GM21390 (cell line): ENCODE measurements at regions not wholly inside any gene's neighbourhood (a gene's known extent, or its start where the extent isn't known, plus 50 kb on each side); places are given as distances from the start of the nearest gene placed in this dataset.
"Not testable (repeated sequence)": the region's sequence is repeated elsewhere in the genome, so short reads cannot be mapped to it uniquely, and the experiment has no call there.

Experiments used
- ATAC-seq: cut with Tn5 transposase; IDR thresholded peaks from one replicate; pipeline ENCODE4 v1.9.1; 2021; ENCODE audit not compliant: unreplicated experiment

DNA sequence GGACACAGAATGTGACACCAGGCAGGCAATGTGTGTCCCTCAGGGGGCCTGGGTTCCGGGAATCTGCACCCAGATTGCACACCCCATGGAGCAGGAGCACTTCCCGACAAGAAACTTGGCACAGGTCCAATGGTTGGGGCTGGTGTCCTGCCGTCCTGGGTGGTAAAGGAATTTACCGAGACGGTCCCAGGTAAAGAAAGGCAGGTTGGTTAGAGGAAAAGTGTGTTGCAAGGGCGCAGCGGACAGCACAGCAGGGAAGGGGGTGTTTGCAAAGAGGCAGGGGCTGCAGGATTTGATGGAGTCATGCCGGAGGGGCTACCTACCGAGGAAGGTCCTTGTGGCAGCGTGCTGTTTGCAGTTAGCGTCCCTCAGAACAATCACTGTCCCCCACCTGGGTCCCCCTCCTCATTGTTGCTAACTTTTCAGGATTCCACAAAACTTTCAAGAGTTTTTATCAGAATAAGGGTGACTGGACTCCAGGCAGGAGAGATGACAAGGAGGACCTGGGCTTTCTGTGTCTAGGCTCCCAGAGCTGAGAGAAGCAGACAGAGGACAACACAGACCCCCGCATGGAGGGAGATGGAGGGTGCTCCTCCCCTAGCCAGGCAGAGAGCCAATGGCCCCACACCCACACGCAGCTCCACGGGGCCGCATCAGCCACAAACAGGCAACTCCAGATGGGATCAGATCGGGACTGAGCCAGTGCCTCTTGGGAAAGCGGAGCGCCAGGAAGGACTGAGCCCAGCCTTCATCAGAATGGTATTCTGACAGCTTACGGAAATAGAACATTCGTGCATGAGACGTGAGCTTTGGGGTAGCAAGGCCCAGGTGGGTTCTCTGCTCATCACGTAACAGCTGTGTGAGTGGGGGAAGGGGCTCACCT lies 1423.9 kb downstream of the BRD1 start:
- ATAC-seq: no peak

DNA sequence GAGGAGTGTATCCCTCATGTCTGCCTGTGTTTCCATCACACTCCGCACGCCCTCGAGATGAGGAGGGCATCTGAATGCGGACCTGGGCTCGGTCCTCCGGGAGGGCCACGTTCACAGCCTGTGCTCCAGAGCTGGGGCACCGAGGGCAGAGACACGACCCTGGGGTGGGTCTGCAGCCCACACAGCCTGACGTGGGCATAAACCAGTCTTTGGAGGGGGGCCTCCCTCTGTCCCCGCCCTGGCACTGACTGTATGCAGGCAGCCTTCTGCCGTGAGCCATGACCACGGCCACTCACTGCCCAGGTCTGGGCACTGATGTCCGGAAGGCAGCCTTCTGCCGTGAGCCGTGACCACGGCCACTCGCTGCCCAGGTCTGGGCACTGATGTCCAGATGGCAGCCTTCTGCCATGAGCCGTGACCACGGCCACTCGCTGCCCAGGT lies 1425.1 kb downstream of the BRD1 start:
- ATAC-seq: no peak

DNA sequence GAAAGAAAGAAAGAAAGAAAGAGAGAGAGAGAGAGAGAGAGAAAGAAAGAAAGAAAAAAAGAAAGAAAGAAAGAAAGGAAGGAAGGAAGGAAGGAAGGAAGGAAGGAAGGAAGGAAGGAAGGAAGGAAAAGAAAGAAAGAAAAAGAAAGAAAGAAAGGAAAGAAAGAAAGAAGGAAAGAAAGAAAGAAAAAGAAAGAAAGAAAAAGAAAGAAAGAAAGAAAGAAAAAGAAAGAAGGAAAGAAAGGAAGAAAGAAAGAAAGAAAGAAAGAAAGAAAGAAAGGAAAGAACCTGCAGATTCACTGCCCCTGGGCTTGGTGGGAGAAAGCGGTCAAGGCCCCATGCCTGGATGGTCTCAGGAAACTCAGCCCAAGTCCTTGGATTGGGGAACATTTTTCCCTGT lies 1426.2 kb downstream of the BRD1 start:
- ATAC-seq: not testable (repeated sequence)

DNA sequence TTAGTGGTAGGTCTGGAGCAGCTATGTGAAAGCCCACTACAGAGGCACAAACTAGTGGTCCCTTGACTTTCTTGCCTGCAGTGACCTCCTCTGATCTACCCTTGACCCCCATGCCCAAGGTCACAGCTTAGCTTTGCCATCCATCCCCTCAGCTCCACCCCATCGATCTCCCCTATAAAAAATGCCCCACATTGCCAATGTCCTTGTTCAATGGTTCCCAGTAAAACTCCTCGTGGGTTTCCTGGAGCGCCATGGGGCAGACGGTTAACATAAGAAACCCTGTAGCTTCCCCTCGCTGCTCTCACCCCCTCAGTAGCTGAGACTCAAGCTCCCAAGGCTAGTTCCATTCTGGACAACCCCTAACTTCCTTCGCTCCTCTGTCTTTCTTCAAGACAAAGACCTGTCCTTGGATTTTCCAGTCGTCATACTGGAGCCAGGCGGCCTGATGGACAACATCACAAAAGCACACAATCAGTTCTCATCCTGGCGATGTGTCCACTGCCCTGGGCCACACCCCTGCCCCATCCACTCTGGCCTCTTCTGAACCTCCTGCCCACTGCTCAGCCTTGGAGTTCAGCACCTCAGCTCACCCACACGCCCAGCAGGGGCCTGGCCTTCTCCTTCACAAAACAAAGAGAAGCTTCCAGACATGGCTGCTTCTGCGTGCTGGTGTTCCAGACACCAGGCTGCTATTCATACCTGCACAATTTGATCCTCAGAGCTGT lies 1429.3 kb downstream of the BRD1 start:
- ATAC-seq: no peak

DNA sequence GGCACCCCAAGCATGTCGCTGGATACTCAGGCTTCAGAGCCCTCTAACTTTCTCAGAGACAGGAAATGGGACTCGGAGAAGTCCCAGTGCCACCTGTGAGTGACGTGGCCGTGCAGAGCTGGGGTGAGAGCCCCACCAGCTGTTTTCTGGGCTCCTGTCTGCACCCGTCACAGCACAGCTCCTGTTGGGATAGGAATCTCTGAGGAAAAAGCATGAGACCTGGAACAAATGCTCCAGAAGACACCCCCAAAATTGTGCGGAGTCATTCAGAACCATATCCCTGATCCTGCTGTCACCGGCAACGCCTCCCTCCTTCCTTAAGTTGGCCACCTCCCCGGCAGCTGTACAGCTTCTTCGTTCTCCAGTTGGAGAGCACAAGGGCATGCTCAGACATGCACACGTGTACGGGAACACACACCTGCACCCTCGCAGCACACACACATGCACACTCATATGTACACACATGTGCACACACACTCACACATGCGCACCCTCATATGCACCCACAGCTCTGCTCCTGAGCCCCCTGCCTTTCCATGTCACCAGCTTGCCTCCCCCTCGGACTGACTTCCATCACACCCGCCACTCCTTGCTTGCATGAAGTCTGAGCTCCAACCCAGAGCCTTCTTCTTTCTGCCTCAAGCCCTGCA lies 1430.0 kb downstream of the BRD1 start:
- no peak for ATAC-seq

DNA sequence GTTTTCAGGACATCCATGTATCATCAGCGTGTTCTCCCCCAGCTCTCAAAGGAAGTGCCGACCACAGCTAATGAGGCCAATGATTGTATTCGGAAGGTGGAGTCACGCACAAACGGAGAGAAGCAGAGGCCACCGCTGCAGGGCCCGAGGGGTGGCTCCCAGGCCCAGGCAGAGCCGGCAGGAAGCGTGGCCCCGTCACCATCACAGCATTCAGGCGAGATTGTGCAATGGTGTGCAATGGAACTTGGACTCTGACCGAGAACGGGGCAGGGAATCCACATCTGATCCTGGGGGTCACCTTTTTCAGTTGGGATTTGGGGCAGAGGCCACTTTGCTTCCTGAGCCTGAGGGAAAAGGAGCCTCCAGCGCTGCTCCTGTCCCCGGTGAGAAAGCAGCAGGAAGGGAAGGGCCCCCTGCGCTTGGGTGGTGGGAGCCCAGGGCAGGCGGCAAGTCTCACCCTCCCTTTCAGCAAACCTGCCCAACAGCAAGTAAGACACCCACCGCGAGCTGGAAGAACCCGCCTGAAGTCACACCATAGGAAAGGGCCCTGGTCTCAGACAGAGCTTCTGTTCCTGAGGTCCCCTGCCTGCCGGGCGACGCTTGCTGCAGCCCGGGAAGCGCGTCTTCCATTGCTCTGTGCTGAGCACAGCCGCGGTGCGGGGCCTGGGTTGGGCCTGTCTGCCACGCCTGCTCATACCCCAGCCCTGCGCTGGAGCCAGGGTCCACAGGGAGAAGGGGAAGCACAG lies 1430.7 kb downstream of the BRD1 start:
- no peak for ATAC-seq

DNA sequence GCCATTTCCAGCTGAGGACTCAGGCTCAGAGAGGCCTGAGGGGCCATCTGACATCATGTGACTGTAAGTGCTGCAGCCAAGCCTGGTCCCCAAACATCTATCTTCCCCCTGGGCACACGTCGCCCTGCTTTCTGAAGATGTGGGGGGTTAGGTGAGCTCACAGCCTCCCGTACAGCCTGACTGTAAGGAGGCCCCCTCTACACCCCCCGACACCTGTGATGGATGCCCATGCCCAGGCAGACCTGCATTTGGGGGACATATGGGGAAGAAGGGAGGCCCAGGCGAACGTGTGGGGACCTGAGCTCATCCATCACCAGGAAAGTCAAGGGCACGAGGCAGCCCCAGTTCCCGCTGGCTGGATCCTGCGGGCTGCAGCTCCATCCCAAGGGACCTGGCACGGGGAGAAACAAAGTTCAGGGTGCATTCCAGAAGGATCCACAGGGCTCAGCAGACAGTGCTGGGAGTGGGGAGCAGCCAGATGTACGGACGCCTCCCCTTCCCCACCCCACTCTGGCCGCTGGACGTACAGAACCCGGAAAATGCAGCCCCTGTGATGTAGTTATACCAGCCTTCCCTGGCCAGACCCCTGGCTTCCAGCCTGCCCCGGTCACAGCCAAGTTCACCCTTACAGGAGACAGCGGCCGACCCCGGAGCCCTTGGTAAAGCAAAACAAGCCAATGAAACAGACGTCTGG lies 1431.4 kb downstream of the BRD1 start:
- no peak for ATAC-seq

DNA sequence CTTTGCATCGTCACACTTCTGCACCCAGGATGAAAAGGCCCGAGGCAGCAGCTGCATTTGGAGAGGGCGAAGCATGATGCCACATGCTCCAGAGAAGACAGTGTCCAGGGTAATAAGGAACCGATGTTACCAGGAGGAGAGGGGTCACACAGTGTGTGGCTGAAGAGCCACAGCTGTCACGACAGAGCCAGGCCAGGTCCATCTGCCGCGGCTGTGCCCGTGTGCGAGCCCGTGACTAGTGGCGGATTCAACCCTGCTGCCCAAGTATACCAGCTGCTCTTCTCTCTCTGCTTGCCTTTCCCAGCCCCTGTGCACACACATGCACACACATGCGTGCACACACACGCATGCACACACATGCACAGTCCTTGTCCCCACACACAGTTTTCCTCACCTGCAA lies 1432.5 kb downstream of the BRD1 start:
- no peak for ATAC-seq

DNA sequence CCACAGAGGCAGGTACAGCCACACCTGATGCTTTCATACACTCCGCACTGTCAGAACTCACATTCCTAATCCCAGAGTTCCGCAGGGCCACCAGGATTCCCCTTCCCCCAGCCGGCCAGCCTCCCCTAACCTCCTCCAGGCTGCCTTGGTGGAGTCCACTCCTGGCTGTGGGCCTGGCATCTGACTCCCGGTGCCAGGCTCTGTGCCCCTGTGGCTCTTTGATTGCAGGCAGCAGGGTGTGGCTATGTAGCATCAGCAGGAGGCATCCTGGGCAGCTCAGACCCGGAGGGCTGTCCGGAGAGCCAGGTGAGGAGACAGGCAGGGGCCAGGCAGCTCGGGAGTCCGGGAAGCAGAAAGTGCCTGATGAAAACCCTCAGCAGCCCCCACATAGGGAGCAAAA lies 1432.9 kb downstream of the BRD1 start:
- no peak for ATAC-seq

DNA sequence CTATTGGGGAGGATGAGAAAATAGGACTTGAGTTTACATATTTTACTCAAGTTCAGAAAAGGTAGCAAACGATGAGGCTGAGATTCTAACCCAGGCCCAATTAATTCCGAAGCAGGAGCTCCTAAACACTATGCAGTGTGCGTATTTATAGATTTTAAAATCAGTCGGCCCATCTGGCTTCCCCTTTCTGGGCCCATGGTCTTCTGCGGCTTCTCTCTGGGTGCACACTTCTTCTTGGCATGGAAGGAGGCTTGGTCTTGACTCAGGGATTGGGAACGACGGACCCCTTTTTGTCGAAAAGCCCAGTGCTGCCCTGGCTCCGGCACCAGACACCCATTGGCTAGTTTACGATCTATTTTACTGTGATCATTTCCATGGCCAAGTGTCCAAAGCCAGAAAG lies 1433.8 kb downstream of the BRD1 start:
- ATAC-seq: no peak

DNA sequence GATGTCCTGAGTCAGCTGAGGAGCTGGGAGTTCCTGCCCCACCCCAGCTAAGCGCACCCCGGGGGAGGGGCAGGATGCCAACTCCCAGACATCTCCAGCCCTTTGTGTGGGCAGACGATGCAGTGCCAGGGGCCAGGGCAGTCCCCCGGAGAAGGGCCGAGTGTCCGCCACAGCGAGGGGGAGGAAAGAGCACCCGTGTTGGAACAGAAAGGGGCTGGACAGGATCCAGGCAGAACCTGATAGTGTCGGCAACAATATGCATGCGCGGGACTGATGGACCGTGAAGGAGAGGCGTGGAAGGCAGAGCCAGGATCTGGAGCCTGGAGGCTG lies 1434.7 kb downstream of the BRD1 start:
- ATAC-seq: no peak

DNA sequence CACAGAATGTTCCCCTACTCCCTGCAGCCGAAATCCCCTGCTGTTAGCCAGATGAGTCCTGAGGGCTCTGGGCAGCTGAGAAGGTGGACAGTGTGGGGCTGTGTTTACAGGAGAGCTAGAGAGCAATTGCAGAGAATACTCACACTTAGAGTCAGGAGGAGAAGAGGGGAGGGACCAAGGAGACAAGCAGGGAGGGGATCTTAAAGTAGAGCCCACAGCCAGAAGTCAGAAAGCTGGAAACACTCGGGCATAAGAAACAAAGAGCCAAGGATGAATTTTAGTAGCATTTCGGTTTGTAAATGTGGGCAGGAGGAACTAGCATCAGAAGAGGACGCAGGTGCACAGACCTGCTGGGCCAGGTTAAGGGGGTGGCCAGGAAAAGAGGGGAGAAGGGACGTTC lies 1435.9 kb downstream of the BRD1 start:
- ATAC-seq: no peak

DNA sequence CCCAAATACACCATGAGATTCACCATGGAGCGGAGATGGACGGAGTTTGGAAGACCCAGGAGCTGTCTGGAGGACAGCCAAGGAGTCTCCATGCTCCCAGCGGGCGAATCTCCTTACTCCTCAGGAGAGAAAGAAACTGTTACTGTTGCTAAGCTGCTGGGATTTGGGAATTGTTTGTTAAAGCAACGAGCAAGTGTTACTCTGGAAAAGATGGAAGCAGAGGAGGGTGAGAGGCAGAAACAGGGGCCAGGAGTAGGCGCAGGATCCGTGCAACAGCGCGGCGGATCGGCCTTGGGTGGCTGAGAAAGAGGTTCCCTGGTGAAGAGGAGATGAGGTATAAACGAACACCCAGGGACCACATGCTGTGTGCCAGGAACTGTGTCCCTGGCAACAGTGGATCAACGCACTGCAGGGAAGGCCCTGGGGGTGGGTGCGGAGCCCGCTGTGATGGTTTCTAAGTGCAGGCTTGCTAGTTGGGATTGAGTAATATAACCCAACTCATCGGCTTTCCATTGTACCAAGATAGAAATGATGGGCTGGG lies 1436.4 kb downstream of the BRD1 start:
- ATAC-seq: no peak

DNA sequence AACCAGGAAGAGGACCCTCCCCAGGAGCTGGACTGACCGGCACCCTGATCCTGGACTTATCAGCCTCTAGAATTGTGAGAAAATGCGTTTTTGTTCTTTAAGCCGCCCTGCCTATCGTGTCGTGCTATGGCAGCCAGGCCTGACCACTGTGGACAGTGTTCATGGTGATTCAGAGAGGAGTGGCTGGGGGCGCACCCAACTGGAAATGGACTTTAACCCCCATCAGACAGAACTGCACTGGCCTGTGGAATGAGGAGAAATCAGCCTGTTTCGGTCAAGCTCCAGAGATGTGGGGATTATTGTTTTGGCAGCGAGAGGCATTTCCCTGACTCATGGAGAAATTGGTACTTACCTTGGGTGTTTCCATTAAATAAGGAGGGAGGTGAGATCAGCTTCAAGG lies 1437.8 kb downstream of the BRD1 start:
- ATAC-seq: no peak

DNA sequence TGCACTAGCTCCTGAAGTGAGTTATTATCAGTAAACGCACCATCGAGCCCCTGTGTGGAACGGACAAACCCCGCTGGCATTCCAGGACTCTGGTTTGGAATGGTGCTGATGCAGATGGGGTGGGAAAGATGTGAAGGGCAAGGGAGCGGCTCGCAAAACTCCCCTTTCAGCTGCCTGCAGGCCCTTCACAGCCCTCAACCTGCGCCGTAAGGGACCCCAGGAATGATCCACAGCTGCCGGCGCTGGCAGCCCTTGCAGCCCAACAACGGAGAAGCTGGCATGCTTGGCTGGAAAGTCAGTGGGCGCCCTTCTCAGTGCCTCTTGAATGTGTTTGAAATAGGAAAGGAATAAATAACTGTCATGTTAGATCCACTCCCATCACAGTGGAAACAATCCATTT lies 1445.5 kb downstream of the BRD1 start:
- no peak for ATAC-seq

DNA sequence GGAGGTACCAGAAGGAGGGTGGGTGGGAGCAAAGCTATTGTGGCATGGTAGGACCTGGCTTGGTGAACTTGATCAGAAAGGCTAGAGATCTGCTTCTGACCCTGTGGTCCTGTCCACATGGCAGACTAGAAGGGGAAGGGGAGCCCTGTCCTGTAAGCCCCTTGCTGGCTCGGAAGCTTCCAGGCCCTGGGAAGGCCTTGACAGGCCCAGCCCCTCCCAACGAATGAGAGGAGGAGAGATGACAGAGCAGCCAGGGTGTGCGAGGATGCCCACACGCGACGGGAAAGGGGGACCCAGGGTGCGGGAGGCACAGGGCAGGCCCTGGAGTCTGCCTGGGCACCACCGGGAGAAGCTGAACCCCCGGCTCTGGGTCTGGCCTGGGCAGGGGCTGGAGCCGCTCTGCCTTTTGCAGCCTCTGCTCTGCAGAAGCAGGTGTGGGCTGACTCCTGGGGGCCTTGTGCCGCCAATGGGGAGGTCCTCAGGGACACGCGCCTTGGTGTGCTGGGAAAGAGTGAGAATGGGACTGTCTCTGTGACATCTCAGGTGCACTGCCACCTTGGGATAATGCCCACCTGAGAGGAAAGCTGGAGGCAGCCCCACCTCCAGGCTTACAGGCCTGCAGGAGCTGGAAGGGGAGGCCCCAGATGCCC lies 1447.5 kb downstream of the BRD1 start:
- no peak for ATAC-seq

DNA sequence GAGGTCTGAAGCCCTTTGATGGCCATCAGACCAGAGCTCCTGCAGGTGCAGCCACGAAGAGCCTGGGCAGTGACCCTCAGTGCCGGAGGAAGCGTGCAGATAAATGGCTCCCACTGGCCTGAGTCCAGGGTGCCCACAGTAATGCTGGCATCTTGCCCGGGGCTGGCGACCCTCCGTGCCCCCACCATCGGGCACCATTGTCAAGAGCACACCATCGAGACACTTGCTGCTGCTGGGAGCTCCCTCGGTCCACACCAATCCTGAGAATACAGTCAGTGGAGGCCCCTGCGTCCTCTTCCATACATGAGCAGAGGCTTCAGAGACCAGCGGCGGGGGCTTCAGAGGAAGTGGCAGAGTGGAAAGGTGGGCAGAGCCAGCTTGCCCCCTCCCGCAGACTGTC lies 1448.3 kb downstream of the BRD1 start:
- ATAC-seq: no peak

DNA sequence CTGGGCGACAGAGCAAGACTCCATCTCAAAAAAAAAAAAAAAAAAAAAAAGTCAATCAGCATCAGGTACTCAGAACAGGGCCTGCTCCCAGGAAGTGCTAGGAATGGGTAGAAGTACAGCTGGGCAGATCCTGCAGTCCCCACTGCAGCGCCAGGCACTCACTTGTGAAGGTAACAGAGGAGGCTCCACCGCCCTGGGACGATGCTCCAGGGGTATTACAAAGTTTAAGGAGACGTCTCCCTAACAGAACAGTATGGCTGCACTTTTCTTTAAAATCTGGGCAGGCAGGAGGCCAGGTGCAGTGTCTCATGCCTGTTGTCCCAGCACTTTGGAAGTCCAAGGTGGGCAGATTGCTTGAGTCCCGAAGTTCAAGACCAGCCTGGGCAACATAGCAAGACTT lies 1449.0 kb downstream of the BRD1 start:
- ATAC-seq: no peak

DNA sequence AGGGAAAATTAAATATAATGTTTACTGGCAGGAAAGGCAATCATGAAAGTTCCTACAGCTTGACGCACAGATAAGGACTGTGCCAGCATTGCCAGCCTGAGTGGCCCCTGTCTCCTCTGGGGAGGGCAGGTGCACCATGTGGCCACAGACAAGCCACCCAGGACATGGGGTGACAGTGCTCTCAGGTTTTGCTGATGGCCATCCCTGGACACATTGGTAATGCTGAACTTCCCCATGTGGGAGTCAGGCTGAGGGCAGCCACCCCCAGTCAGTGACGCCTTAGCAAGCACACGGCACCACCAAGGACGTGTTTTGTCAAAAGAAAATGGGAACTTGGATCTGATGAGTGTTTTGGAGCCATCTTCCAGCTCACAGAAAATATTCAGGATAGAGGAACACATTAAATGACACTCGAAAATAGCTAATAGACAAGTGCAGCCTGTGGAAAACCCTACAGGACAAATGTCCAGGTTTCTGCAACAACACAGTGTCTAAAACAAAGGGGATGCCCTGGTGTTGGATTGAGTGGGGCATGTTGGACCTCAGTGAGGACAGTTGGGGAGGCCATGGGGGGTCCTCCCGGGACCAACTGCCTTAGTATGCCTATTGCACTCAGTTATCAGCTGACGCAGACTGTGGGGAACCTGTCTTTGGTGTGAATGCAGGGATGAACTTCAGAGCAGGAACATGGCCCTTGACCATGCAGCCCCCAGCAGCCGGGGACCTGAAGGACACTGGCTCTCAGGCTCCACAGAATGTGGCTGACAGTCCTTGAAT lies 1450.5 kb downstream of the BRD1 start:
- no peak for ATAC-seq
